ENCODE measurements at regions not wholly inside any gene's neighbourhood (a gene's known extent, or its start where the extent isn't known, plus 50 kb on each side); places are given as distances from the start of the nearest gene placed in this dataset.

- TF ChIP-seq CTCF (IDR thresholded peaks at IDR 0.05) (no peak), POLR2A (IDR thresholded peaks at IDR 0.05) (no peak)
These were observed 135.7 kb upstream of the HS3ST2 start for GRCh38 chr16:22678311-22678710.
